HG03442 (cell line): ENCODE measurements at regions not wholly inside any gene's neighbourhood (a gene's known extent, or its start where the extent isn't known, plus 50 kb on each side); places are given as distances from the start of the nearest gene placed in this dataset.
"Not testable (repeated sequence)": the region's sequence is repeated elsewhere in the genome, so short reads cannot be mapped to it uniquely, and the experiment has no call there.

Experiments
- ATAC-seq: cut with Tn5 transposase; IDR thresholded peaks from one replicate; pipeline ENCODE4 v1.9.1; 2021; ENCODE audit warnings: mild to moderate bottlenecking, moderate library complexity; ENCODE audit not compliant: unreplicated experiment

GRCh38 chr14:80304125-80304766 lies 92.9 kb upstream of the DIO2 start:
- no peak for ATAC-seq

DNA sequence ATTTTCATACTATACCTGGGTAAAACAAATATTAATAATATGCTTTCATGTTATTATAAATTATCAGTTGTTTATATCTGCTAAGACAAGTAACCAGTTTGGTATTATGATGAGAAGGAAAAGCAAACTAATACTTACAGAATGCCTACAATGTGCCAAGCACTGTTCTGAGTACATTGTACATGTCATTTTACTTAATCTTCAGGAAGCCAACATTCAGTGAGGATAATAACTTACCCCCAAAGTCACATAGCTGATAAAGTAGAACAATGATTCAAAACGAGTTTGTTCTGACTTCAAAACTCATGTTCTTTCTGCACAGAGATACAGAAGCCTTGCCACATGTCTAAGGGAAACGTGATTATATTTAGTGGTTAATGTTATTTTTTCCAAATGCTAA lies 89.0 kb upstream of the DIO2 start:
- ATAC-seq: no peak

DNA sequence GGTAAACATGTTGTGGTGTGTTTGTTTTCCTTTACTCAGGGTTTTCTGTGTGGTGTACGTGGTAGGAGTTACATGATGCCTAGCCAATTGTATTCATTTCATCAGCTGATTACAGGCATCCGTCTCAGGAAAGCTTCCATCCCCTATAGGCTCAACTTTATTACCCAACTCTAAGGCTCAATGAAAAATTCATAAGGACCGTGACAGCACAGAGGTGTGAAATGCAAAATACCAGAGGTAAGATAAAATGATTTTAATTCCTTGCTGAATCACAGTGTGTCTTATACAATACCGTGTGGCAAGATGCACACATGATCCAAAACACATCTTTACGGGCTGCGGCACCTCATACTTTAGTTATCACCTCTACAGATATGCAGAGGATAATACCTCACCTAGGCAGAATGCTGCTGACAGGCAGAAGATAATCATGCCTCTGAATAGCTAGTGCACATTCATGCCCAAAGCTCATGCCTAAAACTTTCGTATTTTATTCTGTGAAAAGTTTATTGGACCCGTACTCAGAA lies 87.2 kb upstream of the DIO2 start:
- no peak for ATAC-seq

GRCh38 chr14:80291101-80291500 lies 79.8 kb upstream of the DIO2 start:
- ATAC-seq: no peak

GRCh38 chr14:80286744-80287143 lies 75.4 kb upstream of the DIO2 start:
- not testable (repeated sequence) for ATAC-seq

DNA sequence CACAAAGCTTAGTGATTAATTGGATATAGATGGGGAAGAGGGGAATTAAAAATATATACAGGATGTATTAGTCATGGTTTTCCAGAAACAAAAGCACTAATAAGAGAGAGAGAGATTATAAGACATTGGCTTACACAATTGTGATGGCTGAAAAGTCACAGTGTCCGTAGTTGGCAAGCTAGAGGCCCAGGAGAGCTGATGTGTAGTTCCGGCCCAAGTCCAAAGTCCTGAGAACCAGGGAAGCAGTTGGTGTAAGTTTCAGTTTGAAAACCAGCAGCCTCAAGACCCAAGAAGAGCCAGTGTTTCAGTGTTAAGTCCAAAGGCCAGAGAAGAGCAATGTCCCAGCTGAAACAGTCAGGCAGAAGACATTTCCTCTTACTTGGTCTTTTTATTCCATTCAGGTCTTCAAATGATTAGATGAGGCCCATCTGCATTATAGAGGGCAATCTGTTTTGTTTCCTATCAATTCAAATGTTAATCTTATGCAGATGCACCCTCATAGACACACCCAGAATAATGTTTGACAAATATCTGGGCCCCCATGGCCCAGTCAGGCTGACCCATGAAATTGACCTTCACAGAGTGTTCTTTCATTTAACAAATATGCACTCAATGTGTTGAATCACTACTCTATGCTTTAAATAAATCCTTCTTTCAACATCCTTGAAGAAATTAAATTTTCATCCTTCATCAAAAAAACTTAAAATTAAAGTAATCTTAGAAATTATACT lies 67.2 kb upstream of the DIO2 start:
- ATAC-seq: no peak

DNA sequence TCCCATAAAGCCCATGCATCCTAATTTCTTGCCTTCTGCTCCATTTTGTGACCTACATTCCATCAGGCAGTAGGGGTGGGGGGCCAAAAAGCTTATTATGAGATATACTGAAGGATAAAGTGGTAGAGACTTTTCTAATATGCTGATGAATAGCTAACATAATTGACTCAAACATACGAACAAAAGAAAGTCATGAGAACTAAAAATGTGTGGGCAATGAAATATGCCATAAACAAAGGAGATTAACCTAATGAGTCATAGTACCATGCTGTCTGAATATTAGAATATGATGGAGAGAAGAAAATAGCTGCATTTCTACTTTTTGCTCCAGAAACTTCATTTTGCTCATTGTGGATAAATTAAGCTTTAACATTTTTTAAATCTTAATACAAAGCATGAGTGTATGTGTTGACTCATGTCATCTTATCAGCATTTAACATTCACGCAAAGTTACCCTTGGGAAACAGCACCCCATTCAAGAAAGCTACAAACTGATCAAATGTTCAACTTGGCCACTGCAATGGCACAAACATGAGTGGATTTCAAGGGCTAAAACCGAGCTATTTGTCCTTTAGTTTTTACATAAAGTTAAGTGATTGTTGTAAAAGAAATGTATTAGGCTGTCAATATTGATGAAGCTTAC lies 64.0 kb upstream of the DIO2 start:
- ATAC-seq: no peak

- ATAC-seq: not testable (repeated sequence)
Observed at GRCh38 chr14:80274310-80274709, 63.0 kb upstream of the DIO2 start.

GRCh38 chr14:80271389-80271788 lies 60.1 kb upstream of the DIO2 start:
- no peak for ATAC-seq

DNA sequence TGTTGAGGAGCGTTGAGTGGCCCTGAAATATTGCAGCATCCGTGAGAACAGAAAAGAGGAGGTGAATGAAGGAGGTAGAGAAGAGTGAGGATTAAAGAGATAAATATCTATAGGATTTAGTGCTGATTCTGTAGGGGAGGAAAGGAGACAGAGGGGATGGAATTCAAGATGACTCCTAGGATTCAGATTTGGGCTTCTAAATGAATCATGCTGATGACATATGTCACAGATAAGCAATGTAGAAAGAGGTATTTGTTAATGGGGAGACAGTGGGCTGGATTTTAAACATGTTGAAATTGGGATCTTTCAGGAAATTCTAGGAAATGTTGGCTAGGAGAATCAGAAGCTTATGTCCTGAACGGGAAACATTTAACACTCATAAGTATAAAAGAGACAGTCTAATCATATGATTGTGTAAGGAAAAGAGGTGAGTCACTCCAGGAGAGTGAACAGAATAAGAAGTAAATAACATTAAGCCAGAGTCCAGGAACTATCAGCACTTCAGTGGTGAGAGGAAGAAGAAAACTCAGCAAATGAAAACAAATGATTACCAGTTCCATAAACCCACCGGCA lies 58.1 kb upstream of the DIO2 start:
- ATAC-seq: no peak

DNA sequence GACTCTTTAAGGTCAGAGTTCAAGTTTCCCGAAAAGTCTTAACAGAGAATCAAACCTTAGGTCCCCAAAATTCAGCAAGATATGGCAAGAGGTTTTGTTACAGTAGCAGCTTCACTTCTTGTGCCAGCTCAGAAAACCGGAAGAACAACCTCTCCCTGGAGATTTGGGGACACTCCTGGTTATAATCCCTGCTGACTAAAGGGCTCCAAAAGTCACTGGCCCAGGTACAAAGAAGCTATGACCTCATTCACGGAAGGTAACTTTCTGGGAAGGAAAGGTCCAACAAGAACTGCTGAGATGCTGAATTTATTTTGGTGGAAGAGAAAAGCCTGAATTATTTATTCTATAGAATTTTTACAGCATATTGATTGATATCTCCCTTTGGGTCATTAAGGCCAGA lies 55.6 kb upstream of the DIO2 start:
- no peak for ATAC-seq

DNA sequence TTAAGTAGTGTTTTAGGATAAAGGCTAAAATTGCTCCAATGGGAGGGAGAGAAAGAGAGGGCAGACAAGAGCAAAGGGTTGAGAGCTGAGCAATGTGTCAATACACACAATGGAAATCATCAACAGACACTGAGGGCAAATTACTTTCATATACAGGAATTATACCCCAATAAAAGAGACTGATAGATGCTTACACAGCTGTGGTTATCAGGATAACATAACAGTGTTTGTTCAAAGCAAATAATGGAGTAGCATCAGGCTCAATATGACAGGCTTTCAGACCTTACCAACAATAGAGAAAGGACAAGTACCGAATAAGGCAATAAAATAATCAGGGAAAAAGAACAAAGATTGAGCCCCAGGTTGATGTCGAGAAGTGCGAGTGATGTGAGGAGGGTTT lies 53.4 kb upstream of the DIO2 start:
- no peak for ATAC-seq
